Stimulated activated CD4-positive, alpha-beta T cell treated with anti-CD3 and anti-CD28 coated beads, Interleukin-1b, Interleukin-23, amount 100 ng/mL, for 1 hour (primary cell): ENCODE measurements at regions not wholly inside any gene's neighbourhood (a gene's known extent, or its start where the extent isn't known, plus 50 kb on each side); places are given as distances from the start of the nearest gene placed in this dataset.
"Not testable (repeated sequence)": the region's sequence is repeated elsewhere in the genome, so short reads cannot be mapped to it uniquely, and the experiment has no call there.

Source experiments
- DNase-seq, 2 donors: peaks; one replicate each; pipeline ENCODE4 v3.0.0-alpha.2; 2020; ENCODE audit warnings: low read depth in 2 of 2

DNA sequence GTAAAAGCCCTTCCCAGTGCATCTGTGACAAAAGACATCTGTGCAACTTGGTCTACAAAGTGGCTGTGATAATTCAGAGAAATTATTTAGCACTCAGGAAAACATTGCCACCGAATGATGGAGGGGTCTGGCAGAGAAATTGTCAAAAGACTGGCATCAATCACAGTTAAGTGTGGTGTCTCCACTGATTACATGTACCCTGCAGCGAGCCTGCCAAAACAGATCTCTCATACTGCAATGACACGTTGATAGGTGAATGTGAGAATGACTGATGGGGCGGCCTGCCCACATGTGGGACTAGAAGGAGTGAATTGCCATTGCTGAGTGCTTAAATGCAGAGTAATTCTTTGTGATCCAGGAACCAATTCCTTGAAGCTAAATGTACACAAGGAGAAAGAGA lies 136.4 kb upstream of the PCSK5 start:
- no peak for DNase-seq

DNA sequence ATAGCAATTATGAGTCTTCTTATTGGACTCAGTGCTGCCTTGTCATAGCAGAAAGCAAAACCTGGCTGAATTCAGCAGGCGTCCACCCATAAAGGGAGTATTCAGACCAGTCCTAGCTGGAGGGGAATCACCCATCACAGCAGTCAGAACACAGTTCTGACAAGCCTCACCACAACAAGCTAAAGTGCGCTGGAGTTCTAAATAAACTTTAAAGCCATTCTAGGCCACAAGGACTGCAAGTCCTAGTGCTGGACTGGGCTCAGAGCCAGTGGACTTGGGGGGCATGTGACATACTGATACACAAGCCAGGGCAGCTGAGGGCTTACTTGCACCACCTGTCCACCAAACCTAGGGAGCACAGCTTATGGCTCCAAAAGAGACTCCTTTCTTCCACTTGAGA lies 115.3 kb upstream of the PCSK5 start:
- no peak for DNase-seq

DNA sequence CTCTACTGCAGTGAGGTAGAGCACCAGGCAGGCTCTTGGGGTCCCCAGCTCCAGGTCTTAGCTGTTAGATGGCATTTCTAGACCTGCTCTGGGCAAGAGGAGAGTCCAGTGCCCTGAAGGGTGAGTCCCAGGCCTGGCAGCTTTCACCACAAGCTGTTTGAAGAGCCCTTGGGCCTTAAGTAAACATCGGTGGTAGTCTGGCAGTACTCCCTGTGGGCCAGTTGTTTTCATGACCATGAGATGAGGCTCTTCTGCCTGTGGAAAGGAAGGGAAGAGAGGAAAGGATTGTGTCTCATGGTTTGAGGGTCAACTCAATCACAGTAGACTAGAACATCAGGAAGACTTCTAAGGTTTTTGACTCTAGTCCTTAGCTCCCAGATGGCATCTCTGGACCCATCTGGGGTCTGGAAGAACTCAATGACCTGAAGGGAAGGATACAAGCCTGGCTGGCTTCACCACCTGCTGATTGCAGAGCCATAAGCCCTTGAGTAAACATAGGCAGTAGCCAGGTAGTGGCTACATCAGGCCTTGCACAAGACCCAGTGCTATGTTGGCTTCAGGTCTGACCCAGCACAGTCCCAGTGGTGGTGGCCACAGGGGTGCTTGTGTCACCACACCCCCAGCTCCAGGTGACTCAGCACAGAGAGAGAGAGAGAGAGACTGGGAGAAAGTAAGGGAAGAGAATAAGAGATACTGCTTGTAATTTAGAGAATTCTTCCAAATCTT lies 114.3 kb upstream of the PCSK5 start:
- no peak for DNase-seq

GRCh38 chr9:75780185-75780584 lies 110.3 kb upstream of the PCSK5 start:
- DNase-seq, result no peak

GRCh38 chr9:75788006-75788634 lies 102.4 kb upstream of the PCSK5 start:
- no peak for DNase-seq

GRCh38 chr9:75797085-75797580 lies 93.3 kb upstream of the PCSK5 start:
- DNase-seq, result no peak

DNA sequence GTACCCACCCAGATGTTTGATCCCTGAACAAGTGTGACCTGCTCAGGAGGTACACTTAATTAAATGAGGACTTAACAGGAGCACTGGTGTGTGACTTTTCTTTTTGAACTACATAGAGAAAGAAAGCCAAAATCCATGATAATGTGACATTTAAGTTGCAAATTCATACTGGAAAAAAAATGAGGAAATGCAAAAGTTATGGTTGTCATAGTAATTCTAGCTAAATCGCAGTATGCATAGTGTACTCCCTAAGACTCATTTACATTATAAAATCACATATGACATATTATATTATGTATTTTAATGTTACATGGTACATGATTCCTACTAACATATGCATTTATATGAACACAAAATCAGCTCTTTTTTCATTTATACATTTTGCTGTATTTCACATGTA lies 92.0 kb upstream of the PCSK5 start:
- DNase-seq, result no peak

- DNase-seq, result no peak
Measured at GRCh38 chr9:75803130-75803529, 87.3 kb upstream of the PCSK5 start.

GRCh38 chr9:75810063-75810462 lies 80.4 kb upstream of the PCSK5 start:
- DNase-seq, result no peak

- DNase-seq, result no peak
Measured at GRCh38 chr9:75811692-75812091, 78.8 kb upstream of the PCSK5 start.

GRCh38 chr9:75812141-75812540 lies 78.3 kb upstream of the PCSK5 start:
- no peak for DNase-seq

- no peak for DNase-seq
Measured at GRCh38 chr9:75814667-75815066, 75.8 kb upstream of the PCSK5 start.

DNA sequence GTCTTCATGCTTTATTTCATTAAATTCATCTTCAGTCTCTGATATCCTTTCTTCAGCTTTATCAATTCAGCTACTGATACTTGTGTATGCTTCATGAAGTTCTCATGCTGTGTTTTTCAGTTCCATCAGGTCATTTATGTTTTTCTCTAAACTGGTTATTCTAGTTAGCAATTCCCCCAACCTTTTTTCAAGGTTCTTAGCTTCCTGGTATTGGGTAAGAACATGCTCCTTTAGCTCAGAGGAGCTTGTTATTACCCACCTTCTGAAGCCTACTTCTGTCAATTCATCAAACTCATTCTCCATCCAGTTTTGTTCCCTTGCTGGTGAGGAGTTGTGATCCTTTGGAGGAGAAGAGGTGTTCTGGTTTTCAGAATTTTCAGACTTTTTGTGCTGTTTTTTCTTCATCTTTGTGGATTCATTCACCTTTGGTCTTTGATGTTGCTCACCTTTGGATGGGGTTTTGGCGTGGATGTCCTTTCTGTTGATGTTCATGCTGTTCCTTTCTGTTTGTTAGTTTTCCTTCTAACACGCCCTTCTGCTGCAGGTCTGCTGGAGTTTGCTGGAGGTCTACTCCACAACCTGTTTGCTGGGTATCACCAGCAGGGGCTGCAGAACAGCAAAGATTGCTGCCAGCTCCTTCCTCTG lies 69.9 kb upstream of the PCSK5 start:
- not testable (repeated sequence) for DNase-seq

DNA sequence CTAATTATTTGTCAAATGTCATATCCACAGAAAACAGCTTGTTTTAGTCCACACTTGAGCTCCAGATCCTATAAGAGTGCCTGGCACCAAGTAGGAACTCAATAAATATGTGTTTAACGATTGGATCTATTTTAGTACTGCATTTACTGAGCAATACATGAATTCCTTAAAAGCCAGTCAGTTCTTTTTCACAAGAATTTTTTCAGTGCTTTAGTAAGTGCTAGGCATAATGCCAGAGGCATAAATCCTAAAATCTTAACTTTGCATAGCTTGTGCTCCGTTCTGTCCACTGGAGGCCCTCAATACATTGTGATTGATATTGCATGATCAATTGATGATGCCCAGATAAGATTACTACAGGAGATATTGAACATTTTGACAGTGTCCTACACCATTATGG lies 67.3 kb upstream of the PCSK5 start:
- DNase-seq, result no peak

- no peak for DNase-seq
Measured at GRCh38 chr9:75824816-75825568, 65.5 kb upstream of the PCSK5 start.

- DNase-seq, result no peak
Measured at GRCh38 chr9:75826314-75826713, 64.2 kb upstream of the PCSK5 start.

DNA sequence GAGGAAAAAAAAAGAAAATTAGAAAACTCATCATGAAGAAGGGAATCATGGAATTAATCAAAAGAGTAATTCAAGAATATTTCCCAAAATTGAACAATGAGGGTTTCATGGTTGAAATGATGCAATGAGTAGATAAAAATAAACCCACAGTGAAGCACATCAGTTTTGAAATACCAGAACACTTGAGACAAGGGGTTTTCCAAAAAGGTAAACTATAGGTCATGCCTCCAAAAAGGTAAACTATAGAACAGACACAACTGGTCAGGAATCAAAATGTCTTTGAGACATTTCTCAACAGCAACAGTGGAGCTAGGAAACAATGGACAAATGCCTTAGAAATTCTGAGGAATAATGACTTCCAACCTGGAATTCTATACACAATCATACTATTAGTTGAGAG lies 60.2 kb upstream of the PCSK5 start:
- no peak for DNase-seq

GRCh38 chr9:75833778-75834177 lies 56.7 kb upstream of the PCSK5 start:
- no peak for DNase-seq

- no peak for DNase-seq
Measured at GRCh38 chr9:75834878-75835277, 55.6 kb upstream of the PCSK5 start.
